Right kidney (tissue), 1 donor: ENCODE measurements at regions not wholly inside any gene's neighbourhood (a gene's known extent, or its start where the extent isn't known, plus 50 kb on each side); places are given as distances from the start of the nearest gene placed in this dataset.

ENCODE experiments used
- DNase-seq: peaks from one replicate; pipeline ENCODE4 v3.0.0-alpha.2; 2016

DNA sequence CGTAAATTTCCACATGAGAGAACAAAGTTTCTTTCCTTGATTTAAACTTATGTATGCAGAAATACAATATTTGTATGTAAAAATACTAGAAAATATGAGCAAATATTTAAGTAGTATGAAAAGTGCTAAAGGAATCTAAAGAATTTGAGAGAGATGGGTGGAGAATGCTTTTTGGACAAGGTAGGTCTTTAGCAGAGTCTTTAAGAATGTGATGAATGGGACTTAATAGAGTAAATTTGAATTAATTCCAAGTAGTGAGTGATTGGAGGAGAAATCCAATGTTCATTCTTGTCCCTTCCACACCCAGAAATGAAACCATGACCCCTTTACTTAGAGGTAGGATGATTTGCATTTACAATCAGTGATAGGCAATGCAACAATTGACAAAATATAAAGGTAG is 570.9 kb upstream of the ZFP42 start:
- DNase-seq: no peak

DNA sequence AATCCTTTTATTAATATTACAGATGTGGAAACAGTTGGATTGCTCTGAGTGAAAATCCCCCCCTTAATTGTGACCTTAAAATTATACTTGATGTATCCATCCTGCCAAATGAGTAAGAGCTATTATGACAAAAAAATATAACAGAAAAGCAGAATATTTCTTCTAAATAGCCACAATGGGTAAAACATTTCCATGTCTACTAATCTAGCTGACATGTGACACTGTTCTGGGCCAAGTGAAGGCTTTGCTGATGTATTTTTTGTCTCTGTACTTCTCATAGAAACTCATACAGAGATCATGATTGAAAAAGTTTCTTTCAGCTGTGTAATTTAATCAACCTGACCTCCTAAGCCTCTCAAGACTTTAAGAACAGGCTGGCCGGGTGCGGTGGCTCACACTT is 569.1 kb upstream of the ZFP42 start:
- DNase-seq: no peak

DNA sequence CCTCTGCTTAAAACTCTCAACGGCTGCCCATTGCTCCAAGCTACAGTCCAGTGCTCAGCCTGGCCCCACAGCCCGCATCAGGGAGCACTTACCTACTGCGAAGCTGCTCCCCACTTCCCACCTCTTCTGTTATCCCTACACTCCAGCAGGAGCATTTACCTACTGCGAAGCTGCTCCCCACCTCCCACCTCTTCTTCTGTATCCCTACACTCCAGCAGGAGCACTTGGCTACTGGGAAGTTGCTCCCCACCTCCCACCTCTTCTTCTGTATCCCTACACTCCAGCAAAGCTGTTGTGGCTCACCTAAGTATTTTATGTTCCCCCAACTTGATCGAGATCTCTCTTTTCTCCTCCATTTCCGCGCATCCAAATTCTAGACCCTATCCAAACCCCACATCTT is 563.3 kb upstream of the ZFP42 start:
- no peak for DNase-seq

DNA sequence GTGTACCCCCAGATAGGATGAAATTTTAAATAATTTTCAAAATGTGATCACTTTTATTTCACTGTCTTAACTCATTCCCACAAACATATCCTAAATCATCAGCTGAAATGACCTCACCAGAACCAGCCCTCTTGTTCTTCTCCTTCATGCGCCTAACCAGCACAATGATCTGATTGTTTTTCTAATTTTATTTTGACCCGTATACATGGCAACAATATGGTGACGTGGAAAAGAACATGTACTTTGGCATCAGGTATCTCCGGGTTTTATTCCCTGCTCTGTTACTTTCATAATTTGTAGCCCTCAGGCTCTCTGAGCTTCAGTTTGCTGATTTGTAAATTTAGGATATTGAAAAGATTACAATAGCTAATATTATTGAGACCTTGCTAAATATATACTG is 562.4 kb upstream of the ZFP42 start:
- DNase-seq: no peak

DNA sequence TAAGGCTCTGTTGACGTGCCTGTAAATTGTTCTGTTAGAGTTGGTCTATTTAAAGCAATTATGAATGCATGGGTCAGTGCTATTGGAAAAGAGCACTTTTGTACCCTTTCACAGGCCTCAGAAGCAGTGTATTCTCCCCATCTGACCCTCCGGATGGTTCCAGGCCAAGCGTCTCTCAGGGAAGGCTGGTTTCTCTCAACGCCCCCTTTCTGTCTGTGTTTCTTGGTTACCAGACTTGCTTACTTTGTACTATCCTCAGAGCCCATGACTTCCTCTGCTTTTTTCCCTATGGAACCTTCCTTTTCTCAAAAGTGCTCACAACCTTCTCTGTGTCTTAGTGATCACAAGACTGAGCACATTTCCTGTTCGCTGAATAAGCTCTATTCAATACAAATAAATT is 559.3 kb upstream of the ZFP42 start:
- DNase-seq: no peak

DNA sequence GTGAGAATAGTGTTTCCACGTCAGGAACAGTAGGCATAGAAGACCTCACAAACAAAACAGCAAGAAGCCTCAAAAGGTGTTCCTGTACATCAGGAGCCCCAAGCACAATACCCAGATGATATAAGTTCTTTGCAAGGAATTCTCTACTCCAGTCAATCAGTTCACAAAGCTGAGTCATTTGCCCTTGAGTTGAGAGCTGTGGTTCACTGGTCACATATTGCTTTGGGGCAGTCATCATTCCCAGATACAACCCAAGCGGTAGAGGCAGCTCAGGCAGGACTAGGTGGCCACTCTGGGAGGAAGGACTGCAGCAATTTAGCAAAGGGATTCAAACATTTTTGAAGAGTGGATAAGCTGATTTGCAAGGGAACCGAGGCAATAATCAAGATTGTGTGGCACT is 551.5 kb upstream of the ZFP42 start:
- no peak for DNase-seq

DNA sequence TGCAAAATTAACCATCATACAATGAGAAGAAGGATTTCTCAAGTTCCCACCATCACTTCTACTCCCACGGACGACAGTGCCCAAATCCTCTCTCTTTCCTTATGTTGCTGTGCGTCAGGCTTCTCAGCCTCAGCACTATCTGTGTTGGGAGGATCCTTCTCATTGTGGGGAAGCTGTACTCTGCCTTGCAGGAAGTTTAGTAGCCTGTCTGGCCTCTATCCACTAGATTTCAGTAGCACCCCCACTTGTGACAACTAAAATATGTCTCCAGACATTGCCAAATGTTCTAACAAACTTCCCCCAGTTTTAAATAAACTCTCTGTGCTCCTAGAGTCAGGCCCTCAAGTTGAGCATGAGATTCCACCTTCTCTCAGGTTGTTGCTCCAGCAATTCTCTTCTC is 545.9 kb upstream of the ZFP42 start:
- no peak for DNase-seq

DNA sequence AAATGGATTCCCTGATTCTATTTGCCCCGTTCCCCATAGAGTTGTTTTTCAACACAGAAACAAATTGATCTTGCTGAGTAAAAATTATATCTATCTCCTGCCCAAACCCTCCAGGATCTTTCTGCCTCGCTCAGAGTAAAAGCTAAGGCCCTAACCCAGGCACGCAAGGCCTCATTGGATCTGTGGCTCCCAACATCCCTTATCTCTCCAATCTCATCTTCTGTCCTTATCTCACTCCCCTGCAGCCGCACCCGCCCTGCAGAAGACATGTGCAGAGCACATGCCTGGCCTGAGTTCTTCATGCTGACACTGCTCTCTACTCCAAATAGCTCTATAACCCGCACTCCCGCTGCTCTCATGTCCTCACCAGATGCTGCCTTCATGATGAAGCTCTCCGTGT is 543.8 kb upstream of the ZFP42 start:
- DNase-seq: no peak

DNA sequence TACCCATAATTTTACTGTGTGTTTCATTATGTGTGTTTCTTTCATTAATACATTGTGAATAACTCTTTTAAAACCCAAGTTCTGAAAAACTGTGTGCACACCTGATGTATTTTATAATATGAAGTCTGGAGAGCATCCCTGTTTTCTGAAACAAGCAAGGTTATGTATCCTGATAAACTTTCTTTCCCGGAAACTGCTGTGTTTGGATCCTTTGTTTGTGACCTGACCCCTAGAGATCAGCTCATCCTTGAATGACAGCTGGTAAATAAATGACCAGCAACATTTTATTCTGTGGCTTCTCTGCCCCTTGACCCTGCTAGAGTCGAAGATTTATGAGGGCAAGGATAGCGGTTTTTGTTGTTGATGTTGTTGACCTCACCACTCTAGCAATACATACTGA is 535.6 kb upstream of the ZFP42 start:
- no peak for DNase-seq

DNA sequence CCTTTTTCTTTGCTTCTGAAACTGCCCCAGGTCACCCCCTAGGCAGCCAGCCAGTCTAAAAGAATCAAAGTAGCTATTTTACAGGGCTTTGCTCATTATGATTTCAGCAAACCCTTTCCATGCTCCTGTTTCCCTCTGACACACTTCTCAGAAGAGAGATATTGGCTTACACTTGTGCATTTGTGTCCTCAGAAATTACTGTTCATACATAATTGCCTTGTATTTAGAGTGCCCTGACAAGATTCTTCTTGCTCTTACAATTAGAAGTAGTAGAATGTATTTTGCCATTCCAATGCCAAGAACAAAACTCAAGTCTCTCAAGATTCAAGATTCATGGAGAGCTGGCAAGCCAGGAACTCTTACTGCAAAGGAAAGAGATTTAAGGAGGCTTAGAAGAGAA is 531.0 kb upstream of the ZFP42 start:
- DNase-seq: no peak

DNA sequence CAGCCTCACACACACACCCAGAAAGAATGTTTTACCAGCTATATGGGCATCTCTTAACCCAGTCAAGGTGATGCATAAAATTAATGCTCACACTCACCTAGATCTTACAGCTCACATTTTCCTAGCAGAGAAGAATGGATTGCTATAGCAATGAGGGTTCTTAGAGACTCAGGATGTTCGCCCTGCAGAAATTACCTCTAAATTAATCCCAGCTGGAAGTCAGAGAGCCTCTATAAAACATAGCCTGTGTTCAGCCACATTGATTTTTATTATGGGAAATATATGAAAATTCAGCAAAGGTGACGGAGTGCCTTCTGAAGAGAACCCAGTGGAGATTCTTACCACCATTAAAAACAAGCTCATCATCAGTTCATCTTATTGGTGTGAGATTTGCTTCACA is 528.3 kb upstream of the ZFP42 start:
- DNase-seq: no peak

DNA sequence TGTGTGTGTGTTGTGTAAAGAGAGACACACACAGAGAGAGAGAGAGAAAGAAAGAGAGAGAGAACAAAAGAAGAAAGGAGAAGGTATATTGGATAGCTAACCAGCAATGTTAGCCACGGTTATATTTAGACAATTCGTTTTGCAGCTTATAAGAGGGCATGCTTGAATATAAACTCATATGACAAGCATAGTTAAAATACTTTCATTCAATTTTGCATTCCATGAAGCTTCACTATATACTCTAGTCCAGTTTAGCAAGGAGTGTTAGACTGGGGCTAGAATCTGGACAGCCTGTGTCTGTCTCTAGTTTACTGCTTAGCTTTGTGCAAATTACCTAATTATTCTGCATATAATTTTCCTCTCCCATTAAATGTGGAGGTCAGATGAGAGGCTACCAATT is 525.9 kb upstream of the ZFP42 start:
- DNase-seq: no peak

DNA sequence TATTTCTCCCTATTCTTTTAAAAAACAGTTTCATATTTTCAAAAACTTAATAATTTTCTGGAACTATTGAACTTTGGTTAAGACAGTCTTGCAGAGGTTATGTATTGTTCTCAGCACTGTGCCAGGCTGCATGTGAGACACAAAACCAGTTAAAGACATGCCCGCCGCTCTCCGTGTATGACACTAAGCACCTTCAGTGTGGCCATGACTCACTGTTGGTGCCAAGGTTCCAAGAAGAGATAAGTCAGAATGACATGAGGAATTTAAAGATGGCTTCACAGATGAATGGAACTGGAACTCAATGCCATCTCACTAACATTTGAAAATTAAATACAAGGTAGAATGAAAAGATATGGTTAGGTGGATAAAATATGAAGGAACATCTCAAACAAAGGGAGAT is 525.5 kb upstream of the ZFP42 start:
- DNase-seq: no peak

DNA sequence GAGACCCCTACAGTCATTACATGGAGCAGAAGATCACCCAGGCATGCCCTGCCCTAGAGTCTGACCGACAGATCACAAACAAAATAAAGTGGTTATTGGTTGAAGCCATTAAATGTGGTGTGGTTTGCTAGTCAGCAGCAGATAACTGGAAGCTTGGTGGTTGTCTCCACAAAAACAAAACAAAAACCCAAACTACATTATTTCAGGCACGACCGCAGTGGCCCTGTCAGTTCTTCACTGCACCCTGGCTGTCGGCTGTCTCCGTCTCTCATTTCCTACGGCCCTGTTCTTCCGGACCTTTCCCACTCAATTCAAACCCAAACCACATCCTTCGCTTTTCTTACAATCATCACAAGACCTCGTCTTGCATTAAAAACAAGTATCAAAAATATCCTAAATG is 521.3 kb upstream of the ZFP42 start:
- DNase-seq: no peak

DNA sequence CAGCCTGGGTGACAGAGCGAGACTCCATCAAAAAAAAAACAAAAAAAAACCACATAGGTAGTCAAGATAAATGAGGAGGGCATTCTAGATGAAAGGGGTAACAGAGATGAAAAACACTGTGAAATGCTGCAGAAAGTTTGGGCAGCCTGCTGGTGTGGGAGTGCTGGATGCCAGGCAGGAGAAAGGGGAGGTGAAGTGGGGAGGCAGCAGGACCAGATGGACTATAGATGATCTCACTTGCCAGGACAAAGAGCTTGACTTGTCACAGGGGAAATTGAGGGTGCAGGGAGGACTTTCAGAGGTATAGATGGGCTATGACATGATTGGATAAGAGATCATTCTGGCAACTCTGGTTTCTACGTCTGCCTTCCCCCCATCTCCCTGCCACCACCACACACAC is 519.7 kb upstream of the ZFP42 start:
- DNase-seq: no peak

DNA sequence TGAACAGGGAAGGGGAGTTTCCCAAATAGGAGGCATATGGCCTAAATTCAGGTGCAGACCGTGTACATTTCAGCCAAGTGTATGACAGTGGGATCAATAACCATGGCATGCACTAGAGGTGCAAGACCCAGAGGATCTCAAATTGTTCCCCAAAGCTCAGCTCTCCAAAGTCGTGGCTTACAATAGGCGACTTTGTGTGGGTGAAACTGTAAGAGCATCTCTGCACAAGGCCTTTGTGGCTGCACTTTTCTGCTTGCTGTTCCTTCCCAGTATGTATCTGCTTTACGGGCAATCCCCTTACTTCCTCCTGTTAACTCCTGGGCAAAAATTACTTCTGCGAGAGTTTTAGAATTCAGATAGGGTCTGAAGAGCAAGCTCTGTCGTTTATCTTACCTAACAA is 518.3 kb upstream of the ZFP42 start:
- no peak for DNase-seq

DNA sequence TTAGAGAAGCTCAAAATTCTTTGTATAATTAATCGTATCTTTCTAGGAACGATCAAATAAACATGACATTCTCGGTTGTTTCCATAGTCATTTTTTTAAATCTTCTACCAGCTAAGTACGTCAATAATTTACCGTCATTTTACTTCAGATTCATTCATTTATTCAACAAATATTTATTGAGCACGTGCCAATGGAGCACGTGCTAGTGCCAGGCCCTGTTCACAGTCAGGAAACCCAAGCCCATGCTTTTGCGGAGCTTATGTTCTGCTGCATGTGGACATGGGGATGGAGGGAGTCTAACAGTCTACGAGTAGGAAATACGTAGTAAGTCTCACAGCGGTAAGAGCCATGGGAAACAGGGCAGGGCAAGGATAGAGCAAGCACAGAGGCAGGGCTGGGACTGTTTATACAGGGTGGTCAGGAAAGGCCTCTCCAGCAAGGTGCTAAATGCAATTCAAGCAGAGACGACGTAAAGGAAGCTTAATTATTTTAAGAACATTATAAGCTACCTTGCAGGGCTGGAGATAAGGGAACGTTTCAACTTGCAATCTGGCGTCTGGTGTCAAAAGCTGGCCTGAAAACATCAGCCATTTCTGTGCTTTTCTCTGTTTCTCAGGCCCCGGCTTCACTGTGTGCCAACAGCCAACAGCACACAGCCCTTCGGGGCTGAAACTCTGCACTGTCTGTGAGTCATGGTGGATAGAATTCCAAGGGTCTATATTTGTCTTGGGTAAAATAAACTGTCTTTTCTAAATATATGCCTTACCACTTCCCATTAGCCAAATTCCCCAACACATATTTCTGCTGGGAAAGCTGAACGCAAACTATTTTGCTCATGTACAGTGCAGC is 517.1 kb upstream of the ZFP42 start:
- no peak for DNase-seq

DNA sequence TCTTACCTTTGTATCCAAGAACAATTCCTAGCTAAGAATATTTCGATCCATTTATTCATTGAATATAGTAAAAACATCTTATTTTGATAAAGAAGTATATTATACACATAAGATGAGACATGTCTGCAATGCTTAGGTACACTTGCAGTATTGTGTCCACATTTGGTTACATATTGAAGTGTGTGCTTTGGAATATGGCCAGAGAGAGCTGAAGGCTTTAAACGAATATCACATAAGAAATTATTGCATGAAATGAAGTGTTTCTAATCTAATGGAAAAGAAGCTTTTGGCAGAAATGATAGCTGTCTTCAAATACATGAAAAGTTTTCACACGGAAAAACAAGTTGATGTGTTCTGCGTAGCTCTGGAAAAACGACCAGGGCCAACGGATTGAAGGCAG is 516.1 kb upstream of the ZFP42 start:
- DNase-seq: no peak

DNA sequence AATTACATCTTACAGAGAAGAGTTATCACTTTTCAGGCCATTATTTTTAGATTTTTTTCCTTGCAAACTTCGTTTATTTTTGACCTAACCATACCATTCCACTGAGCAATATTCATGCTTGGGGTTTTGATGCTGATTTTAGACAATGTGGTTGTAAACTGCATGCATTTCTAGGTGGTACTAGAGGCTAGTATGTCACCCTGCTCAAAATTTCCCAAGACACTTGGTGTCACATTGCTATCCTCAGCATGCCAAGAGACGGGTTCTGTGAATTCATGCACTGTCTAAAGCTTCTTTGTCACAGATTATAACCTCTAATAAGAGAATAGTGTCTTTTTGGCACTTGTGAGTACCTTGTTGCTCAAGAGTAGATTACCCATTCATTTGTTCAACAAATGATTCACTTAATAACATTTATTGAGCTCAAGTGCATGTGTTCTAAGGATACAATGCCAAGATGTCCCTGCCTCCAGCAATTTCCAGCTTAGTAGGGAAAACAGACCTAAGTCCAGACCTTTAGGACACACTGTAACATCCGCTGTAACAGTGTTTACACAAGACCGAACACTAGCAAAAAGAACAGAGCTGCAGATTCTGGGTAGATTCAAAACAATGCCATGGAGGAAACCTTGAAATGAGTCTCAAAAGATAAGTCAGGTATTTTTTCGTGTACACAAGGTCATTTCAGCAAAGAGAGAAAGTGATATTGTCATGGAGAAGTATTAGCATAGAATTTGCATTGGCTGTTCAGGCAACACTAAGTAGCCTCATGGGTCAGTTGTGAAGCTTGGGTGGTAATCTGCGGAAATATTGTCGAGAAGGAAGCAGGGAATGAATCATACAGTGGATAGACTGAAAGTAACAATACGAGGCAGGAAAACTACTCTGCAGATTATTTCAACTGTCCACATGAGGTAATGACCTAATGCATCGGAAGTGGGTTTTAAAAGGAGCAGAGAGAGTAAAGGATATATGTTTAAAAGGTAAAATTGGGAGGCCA is 515.1 kb upstream of the ZFP42 start:
- DNase-seq: no peak

DNA sequence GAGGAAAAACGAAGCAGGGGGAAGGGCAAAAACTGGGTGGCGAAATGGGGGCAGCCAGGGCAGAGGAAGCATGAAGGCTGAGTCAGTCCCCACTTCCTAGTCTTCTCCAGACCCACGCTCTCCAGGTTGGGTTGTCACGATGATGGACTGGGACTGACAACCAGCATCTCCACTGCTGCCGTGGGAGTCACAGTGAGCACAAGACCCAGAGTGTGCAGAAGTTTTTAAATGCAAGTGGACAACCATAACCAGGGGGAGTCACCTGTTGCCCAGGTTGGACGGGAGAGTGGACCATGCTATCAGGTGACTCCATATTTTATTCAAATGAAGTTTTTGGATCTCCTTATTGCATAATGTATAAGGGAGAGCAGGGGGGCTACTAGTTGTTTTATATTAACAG is 511.4 kb upstream of the ZFP42 start:
- no peak for DNase-seq

DNA sequence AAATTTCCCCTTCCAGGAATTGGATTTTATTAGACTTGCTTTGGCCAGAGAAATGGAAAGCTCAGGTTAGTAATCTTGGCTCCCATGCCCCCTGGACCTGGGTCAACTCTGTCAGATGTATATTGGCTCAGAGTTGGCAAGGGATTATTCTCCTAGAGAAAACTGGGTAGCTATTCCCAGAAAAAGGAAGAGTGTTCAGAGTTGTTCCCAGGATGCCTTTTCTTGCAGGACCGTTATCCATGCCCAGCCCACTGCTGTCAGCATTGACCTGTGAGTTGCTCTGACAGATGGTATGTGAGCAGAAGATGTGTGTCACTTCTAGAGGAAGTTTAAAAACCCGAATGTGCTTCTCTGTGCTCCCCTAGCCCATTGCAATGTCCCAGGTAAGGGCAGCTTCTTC is 509.9 kb upstream of the ZFP42 start:
- no peak for DNase-seq

DNA sequence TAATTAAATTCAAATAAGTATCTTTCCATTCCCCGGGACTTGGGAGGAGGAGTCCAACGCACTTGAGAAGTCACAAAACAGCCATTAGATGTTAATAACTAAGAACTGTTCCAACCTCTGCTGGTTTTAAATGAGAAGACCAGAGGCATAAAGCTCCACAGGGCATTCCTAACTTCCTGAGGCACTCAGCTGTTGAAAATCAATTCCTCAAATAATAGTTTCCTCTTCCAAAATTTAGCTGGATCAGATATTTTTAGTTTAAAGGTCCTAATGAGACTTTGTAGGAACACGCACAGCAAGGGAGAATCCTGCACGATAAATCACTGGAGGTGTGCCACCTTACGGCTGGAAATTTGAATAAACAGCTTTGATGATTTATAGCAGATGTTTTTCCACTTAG is 504.3 kb upstream of the ZFP42 start:
- DNase-seq: no peak

DNA sequence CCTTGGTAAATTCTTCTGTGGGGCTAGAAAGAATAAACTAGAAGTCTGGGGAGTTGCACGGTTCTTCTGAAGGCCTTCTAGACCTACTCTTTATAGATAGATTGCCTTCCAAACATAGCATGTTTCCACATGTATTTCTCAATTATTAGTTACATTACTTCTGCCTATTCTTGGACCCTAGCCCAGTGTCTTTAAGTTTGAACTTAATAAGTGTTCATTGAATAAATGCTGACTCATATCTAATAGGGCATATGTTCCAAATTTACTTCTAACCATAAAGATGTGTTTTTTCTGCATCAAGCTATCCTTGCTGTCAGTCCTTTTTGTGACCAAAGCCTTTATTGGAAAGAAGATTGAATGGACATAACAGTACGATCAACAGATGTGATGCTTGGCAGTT is 503.6 kb upstream of the ZFP42 start:
- DNase-seq: no peak

DNA sequence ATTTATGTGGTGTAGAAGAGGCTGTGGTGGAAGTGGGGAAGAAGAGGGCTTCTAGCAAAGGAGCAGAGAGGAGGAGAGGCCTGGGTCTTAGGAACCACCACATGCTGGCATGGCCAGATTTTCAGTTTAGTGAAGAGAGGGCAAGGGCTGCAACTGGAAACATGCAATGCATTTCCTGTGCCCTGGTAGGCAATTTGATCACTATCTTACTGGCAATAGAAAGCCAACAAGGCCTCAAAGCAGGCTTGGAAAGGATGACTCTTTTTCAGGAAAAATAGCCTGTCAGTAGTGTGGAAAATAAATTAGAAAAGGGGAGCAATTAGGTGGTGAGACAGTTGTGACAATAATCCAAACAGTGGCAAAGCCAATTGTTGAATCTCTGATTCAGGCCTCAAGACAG is 501.9 kb upstream of the ZFP42 start:
- DNase-seq: no peak
